DMS153 (cell line): ENCODE measurements at regions not wholly inside any gene's neighbourhood (a gene's known extent, or its start where the extent isn't known, plus 50 kb on each side); places are given as distances from the start of the nearest gene placed in this dataset.

ENCODE experiments used
- DNase-seq: peaks from one replicate; lab custom pipeline; 2025; lab: John Stamatoyannopoulos, UW

DNA sequence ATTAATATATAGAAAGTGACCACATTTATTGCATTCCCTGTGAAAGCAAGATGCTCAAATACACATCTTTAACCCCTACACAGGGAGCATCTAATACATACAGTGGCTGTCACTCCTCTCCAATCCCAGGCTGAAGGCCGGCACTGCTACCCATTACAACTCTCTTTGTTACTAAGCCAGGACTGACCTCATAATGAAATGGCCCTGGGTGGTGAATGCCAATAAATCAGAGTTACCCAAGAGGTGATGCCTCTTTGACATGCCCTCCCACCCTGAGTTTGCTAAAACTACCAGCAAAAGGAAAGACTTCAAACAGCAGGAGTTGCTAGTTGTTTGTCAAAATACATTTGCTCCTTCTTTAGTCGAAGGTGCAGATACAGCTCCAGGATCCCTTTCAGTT lies 214.2 kb downstream of the FOXA2 start:
- no peak for DNase-seq

DNA sequence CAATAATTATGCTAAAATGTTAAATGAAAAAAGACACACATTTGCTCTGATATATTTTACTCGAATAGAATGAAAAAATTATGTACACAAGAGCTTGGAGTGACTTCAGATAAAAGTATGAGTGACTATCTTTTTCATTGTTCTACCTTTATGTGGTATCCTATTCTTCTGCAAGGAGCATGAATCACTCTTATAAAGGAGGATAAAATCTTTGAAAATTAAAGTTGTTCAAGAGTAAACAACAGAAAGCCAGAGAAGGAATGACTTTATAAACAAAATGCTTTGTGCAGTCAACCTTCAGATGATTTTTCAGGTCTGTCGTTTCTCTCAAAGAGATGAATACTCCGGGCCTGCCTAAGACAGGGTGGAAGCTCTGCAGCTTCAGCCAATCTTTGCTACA lies 215.3 kb downstream of the FOXA2 start:
- no peak for DNase-seq

DNA sequence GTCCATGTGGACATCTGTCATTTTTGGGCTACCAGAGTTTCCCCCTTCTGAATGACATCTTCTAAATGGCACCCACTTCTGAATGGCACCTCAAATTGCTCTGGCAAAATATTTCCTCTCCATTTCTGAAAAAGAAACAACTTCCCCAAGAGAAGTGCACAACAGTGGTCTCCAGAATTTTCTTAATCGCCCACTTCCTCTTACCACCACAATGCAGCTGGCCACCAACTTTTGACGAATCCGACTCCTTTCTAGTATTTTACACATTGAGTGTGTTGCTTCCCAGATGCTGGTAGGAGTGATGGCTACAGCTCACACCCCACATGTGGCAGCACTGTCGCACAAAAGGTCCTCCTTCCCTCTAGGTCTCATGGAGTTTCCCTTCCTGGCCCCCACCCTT lies 216.1 kb downstream of the FOXA2 start:
- DNase-seq: no peak

DNA sequence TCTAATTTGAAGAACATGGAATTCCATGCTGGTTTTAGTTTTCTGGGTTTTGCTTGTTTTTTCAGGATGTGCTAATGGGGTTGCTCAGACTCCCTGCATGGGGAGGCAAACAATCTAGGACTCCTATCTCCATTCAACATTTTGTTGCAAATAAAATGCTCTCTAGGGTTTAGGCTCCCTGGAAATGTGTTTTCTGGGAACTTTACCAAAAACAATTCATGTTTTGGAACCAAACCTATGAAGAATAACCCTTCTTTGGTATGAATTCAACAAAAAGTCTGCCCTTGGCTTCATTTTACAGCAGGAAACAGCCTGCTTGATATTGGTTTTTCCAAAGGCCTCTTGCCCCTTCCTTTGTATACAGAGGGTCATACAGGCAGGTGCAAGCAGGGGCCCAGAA lies 217.7 kb downstream of the FOXA2 start:
- no peak for DNase-seq

DNA sequence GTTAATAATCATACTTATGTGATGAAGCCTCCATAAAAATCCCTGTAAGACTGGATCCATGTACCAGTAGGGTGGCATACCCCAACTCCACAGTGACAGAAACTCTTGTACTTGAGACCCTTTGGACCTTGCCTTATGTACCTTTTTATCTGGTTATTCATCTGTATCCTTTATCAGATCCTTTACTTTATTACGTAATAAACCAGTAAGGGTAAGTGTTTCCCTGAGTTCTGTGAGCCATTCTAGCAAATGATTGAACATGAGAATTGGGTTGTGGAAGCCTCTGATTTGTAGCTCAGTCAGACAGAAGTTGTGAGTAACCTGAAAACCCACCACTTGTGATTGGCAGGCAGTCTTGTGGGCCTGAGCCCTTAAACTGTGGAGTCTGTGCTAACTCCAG lies 229.7 kb downstream of the FOXA2 start:
- no peak for DNase-seq

DNA sequence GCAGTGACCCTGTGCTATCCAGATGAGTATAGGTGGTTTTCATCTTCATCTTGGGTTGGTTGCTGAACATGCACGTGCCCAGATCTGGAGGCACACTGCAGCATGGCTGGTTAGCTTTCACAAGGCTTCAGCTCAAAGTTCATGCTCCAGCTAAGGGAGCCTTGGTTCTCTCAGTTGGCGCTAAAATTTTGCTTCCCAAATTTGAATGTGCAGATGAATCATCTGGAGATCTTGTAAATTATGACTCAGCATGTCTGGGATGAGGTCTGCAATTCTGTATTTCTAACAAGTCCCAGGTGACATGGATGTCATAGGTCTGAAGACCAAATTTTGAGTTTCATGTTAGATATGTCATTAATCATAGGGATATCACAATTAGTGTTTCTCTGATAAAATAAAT lies 230.8 kb downstream of the FOXA2 start:
- DNase-seq: no peak

DNA sequence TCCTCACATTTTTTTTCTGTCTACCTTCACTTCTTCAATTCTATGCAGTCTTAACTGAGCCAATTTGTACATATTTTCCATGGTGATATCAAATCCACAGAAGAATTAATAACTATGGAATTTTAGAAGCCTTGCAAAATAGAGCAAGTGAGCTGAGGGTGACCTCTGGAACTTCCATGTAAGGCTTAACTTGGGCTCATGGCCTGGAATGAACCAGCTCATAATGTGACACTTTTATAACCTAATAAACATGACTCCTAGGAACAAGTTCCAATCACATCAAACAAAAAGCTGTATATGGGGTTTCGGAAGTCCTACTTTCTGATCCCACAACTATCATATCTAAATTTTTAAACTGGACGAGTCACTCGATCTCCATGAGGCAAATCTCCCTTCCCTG lies 232.4 kb downstream of the FOXA2 start:
- DNase-seq: no peak

DNA sequence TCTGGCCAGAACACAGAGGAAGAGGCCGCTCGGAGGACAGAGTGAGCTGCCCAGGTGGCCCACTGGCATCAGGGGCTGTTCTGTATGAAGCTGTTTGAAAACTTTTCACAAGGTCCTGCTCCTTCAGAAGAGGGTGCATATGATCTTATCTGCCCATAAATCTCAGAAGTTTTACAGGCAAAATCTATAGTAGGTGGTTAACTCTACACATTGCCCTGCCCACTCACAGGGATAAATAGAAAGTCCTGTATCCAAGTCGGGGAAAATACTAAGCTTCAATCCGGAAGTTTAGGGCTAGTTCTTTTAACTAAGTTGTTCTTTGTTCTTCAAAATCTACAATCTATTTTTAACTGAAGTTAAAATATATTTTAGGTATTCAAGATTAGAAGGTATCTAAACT lies 233.7 kb downstream of the FOXA2 start:
- no peak for DNase-seq

DNA sequence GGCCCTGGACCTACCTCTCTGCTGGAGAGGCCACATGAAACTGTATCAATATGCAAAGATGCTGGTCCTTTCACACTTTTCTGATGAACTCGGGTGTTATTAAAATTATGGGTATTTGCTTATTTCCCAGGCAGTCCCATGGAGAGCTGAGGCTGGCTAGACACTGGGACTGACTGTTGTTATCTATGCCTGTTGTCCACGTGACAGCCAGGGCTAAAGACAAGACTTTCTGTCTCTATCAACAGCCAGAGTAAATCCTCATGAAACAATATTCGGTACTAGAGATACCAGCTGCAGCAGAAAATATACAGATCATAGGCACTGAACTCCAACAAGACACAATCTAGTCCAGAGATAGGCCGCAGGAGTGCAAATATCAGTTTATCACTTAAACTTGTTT lies 236.4 kb downstream of the FOXA2 start:
- no peak for DNase-seq

DNA sequence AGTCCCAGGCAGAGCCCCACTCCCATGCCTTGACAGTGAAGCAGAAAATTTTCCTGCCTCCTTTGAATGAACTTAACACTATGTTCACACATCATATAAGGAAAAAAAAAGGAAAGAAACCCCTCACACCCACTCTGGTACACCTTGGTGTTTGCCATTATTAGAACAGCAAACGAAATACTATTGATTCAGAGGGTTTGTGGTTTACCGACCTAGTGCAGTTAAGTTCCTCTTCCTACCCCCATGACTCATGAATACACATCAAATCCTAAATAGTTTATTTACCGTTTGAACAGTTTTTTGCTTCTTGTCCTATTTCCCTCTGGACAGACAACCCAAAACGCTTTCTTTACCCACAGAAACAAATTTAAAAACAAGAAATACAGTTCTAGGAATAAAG lies 237.7 kb downstream of the FOXA2 start:
- DNase-seq: no peak

DNA sequence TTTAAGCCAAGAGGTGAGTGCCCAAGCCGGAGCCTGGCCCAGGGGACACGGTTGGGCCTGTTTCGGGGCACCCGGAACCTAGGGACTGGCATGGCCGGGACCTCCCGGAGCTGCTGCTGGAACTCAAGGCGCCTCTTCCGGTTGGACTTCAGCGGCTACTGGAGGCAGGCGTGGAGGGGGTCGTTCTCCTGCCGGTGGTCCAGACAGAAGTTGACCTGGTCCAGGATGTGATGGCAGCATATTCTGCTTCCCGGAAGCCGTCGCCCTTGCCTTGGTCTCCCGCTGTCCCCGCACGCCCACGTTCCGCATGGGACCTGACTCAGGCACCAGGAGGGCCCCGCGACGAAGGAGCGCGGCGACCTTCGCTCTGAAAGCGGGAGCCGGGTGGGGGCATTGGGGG lies 240.8 kb downstream of the FOXA2 start:
- DNase-seq: no peak

DNA sequence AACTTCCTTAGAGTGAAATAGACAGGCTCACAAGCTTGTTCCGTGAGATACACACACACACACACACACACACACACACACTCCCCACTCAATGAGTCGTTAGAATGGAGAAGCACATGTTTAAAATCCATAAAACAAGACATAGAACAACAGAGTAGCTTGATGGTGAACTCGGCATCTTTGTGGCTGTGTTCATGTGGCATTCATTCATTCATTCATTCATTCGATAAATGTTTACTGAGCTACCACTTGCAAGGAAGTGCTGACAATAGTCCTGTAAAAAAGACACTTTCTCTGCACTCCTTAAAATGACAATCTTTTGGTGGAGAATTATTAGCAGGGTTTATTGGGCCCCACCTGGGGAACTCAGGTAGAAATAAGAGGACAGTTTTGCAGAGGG lies 242.0 kb downstream of the FOXA2 start:
- DNase-seq: no peak

DNA sequence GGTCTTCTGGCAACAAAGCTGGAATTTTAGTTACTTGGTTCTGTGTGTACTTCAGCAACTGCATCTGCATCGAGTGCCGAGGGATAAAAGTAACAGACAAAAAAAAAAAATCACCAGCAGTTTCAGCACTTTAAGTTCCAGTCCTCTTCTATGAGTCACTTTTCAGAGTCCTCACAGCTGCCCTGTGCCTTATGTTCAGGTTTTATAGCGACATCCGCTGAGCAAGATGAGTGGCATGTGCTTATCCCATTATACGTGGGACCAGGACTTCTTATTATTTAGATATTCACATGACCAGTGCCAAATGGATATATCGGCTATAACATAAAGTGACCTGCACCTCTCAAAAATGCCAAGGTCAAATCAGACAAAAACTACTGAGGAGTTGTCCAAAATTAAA lies 242.9 kb downstream of the FOXA2 start:
- DNase-seq: peak; percentile 49

DNA sequence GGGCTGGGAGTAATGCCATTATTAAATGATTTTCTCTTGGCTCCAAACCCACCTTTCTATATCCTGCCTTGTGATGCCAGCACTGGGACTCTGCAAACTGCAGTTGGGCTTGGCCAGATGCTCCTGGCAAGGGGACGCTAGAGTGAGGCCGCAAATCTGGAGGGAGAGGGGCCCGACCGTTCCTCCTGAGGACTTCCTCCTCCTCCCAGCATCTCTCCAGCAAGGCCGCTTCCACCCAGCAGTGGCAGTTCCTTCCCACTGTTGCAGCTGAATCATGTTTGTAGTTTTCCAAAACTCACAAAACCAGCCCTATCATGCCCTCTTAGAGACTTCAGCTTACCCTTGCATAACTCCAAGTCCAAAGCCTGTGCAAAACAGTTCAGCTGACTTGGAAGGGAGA lies 244.4 kb downstream of the FOXA2 start:
- DNase-seq: no peak

DNA sequence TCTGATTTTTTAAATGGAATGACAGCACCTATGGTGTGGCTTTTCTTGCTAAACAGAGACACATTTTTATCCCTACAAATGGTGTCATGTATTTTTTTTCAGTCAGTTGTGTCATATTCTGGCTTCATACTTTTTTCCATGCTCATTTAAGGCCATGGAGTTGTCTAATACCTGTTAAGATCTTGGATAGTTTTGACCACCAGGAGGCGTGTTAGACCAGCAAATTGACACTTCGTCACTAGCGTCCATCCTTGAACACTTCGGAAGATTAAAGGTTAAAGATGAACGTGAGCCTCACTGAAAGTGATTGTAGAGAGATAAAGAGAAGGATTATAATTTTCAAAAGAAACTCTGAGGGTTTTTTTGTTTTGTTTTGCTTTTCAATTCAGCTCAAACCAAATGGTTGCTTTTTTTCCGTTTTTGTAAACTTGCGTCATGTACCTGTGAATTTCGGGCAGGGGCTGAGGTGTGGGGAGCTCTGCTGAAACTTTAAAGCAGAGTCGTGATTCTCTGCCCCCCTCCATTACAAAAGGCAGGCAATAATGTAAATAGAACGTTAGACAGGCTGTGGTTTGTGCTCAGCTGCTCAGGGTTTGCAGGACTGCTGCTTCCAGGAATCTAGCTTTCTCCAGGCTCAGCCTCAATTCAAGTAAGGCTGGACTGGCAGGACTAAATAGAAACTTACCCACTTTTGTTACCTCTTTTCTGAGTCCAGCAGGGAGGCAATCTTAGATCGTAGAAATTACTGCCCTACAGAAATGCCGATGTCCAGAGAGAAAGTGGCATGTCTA lies 245.1 kb downstream of the FOXA2 start:
- DNase-seq: peak; percentile 69

DNA sequence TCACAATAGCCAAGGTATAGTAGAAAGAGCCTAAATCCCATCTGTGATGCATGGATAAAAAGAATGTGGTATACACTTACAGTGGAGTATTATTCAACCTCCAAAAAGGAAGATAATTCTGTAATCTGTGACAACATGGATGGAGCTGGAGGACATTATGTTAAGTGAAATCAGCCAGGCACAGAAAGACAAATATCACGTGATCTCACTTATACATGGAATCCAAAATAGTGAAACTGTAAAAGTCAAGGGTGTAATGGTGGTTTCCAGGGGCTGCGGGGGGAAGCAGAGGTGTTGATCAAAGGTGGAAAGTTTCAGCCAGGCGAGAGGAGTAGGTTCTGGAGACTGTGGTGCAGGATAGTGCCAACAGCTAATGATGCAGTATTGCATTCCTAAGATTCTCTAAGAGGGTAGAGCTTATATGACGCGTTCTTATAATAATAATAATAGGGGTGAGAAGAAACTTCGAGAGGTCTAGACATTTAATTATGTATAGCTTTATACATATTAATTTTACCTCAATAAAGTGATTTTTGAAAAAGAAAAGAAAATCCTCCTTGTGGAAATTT lies 246.1 kb downstream of the FOXA2 start:
- DNase-seq: no peak

DNA sequence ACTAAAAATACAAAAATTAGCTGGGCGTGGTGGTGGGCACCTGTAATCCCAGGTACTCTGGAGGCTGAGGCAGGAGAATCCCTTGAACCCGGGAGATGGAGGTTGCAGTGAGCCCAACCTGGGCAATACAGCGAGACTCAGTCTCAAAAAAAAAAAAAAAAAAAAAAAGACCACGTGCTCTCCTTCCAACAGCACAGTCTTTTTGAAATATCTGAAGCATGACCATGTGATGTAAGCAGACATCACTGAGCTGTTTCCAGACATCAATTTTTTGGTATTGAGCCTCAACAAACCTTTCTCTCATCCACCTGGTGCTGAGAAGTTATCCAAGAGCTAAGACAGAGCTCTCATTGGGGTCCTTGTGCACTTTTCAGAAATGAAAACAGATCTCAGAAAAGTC lies 249.2 kb downstream of the FOXA2 start:
- DNase-seq: no peak

DNA sequence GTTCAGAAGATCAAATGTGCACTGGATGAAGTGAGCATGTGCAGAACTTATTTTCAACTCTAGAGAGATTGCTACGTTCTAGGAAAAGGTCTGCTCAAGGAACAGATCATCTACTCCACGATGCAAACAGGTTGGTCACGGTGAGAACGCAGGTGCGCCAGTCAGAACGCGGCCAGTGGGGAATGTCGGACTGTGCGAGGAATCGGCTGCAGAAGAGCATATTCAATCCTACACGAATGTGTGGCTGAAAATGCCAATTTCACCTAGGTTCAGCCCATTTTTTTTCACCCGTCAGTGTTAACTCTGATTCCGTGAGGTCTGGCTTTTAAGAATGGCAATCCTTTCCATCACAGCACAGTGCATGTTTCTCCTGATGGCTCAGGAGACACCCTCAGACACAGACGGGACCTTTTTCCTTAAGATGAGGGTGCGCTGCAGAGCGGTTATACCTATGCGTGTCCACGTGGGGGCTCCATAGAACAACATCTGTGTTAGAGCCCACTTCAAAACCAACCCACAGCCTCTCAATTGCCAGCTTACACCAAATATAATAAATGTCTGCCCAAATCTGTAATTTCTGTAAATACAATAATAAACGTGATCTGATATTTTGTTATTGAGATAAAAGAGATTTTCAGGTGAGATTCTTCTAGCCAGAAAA lies 250.4 kb downstream of the FOXA2 start:
- peak; percentile 43 for DNase-seq

DNA sequence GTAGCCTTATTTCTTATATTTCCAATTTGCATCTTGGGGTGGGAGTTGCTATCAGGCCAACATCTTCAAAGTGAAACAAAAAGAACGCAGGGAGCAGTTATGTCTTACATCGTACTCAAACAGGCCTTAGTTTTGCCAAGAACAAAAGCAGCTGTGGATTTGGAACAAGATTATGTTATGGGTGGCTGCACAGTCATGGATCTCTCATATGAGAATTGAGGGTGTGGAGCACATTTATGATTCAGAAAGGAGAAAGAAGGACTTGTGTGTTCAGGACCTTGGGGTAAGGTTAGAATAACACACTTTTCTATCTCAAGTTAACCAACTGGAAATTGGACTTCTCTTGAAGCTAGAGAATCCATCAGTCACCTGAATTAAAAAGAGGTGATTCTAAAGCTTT lies 259.9 kb downstream of the FOXA2 start:
- DNase-seq: no peak

DNA sequence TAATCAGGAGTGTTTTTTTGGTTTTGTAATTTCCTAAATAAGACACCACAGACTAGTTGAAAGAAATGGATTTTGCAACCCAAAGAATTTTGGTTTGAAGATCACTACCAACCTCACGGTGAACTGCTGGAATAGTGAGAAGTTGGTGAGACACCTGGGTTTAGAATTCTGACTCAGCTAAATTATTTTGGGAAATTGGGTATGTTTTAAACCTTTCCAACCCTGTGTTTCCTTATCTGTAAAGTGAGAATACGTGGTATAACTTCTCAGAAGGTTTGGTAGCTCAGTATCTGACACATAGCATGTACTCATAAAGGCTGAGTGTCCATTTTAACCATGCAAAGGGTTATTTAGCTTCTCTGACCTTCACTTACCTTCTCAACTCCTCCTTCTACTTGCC lies 261.9 kb downstream of the FOXA2 start:
- no peak for DNase-seq

DNA sequence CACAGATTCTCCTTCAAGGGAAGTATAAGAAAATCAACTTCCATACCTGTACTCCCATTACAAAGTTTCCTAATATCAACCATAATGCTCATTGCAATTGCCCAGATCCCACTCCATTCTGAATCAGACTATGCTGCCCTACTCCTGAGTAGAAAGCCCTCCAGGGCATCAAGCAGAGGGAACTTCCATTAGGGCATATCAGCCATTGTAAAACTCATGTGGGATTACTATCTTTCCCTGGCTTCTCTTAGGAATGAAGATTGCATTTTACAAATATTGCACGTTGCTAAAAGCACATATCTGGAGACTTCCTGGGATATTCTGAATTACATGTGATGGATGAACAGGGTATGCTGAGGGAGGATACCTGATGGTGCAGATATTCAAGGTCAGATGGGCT lies 263.2 kb downstream of the FOXA2 start:
- DNase-seq: no peak

DNA sequence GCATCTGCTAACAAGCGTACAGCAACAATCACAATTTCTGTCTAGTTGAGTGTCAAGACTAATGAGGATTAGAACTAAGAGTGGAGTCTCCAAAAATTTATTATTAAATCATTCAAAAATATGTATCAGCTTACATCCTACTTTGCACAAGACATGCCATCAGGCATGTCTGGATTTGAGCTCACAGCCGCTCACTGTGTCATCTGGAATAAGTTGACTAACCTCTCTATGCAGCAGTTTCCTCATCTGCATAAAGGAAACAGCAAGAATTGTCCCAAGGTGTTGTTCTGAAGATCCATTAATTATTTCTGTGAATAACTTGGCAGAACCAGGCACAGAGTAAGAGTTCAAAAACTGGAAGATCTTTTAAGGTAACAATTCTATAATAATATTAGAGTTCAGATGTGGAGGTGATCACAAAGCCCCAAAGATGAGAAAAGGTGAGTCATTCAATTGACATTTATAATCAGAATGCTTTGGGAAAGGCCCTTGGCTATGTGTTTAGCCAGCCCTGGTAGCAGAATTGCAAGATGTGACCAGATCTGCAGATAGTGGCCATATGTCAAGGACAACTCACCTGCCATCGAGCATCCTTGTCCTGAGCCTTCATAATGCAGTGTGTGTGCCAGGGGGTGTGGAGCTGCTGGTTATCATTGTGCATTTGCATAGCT lies 264.0 kb downstream of the FOXA2 start:
- no peak for DNase-seq

DNA sequence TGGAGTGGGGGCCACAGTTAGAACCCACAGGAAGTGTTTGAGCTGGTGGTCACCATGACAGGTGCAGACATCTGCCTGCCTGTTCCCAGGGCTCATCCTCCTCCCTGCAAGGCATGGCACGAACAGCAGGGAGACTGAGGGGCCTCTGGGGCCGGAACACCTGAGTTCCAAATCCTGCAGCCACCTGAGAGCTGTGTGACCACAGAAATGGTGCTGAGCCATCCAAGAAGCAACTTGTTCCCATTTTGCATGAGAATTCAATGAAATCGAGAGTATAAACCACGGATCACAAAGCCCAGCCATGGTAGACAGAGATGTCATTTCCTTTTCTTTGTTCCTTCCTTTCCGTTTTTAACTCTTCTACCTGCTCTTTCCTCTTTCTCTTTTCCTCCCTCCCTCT lies 268.6 kb downstream of the FOXA2 start:
- no peak for DNase-seq
